ENCODE measurements at regions not wholly inside any gene's neighbourhood (a gene's known extent, or its start where the extent isn't known, plus 50 kb on each side); places are given as distances from the start of the nearest gene placed in this dataset.

GRCh38 chr2:20136149-20136548 is 84.7 kb upstream of the LAPTM4A start:
- no peak for TF ChIP-seq CTCF (IDR thresholded peaks at IDR 0.05; ENCODE audit: low read length)
- no peak for TF ChIP-seq EZH2 (optimal IDR thresholded peaks at IDR 0.05; ENCODE audit: low read depth, low read length)
